ENCODE measurements at regions not wholly inside any gene's neighbourhood (a gene's known extent, or its start where the extent isn't known, plus 50 kb on each side); places are given as distances from the start of the nearest gene placed in this dataset.

GRCh38 chr15:35771746-35772442 lies 225.9 kb upstream of the DPH6 start:
- no peak for DNase-seq (ENCODE audit: low read depth)

- no peak for DNase-seq (ENCODE audit: low read depth)
Observed at GRCh38 chr15:35774653-35775052, 228.7 kb upstream of the DPH6 start.

DNA sequence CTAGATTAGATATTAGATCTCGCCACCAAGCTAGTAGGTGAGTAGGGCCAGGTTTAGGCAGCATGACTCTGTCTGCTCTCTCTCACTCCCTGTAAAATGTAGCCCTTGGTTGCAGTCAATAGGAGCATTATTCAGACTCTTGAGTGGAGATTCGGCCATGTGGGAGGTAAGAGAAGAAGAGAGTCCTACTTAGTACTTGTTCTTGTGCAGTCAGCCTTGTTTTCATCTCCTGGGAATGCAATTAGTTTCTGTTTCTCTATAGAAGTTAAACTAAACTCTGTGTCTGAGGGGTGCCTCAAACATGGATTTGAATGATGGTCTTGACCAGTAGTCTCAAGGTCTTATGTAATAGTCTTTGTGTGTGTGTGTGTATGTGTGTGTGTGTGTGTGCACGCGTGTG lies 229.5 kb upstream of the DPH6 start:
- no peak for DNase-seq (ENCODE audit: low read depth)

- DNase-seq (ENCODE audit: low read depth): no peak
Observed at GRCh38 chr15:35777061-35777460, 231.1 kb upstream of the DPH6 start.

DNA sequence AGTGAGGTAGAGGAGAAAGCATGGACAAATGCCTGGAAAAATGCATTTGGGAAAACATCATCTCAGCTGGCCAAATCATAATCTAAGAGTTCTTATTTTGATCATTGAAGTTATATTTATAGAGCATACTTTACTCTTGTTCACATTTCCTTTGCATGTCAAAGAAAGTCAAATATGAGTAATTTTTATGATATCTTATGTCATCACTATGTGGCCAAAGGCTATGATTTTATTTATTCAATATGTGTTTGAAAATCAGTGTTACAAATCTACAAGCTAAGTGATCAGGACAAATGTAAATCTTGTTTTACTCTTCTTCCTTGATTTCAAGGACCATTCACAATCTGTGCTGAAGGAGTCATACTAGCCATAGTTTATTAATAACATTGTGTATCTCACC lies 237.2 kb upstream of the DPH6 start:
- DNase-seq (ENCODE audit: low read depth): no peak

DNA sequence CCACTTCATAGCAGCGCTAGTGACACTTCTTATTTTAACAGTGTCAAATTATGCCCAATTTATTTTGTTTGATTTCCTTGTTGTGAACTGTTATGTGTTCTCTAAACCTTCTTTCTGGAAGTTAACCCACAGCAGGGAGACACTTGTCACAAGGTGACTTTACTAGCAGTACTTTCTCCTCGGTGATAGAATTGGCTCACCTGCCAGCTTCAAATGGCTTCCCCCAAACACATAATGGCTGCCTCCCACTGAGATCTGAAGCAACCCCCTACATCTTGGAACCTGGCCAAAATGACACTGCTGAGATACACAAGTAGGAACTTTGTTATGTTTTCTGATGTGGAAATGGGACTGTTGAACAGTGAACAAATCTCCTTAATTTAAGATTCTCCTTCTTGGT lies 238.8 kb upstream of the DPH6 start:
- no peak for DNase-seq (ENCODE audit: low read depth)

DNA sequence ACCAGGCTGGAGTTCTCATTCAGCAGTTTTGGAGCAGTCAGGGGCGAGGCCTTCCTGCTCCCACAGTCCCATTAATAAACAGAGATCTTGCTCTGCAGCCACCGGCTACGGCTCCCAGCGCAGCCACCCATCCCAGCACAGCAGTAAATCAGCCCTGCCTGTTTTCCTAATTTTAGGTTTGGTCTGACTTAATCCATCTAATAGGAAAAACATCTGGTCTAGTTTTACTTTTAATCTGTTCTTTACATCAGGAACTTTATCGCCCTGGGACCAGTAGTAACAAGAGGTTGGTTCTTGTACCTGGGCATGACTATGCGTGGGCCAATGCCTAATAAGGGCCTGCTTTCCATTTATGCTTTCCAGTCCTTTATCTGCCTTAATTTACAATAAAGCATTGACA lies 264.0 kb upstream of the DPH6 start:
- no peak for DNase-seq (ENCODE audit: low read depth)

- no peak for DNase-seq (ENCODE audit: low read depth)
Observed at GRCh38 chr15:35813573-35813972, 267.6 kb upstream of the DPH6 start.

GRCh38 chr15:35818846-35819245 lies 272.9 kb upstream of the DPH6 start:
- DNase-seq (ENCODE audit: low read depth): no peak

DNA sequence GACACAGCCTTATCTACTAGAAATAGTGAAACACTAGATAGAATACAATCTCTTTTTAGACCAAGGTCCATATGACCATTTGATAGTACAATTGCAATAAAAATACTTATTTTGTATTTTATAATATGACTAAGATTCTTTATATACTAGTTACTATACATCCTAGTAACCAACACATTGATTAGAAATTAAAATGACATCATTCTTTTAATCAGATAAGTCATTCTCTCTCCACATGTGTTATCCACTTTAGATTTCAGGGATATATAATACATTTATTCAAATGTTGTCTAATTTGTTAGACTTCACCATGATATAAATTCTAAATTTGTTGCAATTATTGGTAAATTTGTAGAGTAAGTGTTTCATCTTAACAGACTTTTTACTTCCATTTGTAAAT lies 276.2 kb upstream of the DPH6 start:
- no peak for DNase-seq (ENCODE audit: low read depth)

- DNase-seq (ENCODE audit: low read depth): no peak
Observed at GRCh38 chr15:35827141-35827540, 281.2 kb upstream of the DPH6 start.

- DNase-seq (ENCODE audit: low read depth): no peak
Observed at GRCh38 chr15:35827911-35828310, 281.9 kb upstream of the DPH6 start.

- DNase-seq (ENCODE audit: low read depth): no peak
Observed at GRCh38 chr15:35833581-35833980, 287.6 kb upstream of the DPH6 start.

DNA sequence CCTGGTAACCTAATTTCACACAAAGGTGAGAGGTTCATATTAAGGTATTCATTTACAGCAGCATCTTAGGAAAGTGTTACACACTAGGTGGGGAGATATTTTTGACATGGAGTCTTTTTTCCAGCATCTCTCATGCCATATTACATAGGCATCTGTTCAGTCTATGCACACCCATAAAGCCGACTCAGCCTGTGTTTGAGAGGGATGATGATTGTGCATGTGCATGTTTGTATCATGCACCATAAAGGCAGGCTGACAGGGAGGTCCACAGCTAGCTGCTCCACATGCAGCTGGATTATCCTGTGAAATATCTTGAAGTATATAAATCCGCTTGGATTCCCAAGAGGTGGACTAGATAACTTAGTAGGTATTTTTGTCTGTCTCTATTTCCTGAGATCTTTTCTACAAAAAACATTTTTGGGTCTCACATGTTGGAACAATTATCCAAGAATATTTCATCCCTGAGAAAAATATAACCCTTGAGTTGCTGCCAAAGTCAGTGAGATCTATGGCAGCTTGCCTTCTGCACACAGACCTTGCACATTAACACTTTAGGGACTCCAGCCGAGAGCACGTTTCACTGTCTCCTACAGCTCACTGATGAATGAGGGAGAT lies 288.4 kb upstream of the DPH6 start:
- DNase-seq (ENCODE audit: low read depth): no peak

DNA sequence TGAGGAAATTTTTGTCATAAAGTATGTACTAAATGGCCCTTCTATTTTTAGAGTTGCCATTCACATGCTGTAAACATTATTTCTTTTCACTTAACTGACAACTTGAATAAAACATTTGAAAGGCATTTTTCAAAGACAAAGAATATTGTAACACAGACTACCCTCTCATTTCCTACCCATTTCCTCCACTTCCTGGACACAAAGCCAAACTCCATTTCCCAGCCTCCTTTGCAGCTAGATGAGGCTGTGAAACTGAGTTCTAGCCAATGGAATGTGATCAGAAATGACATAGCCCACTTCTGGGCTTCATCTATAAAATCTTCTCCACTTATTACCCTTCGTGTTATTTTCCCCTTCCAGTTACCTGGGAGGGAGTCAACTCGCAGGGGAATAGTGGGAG lies 288.9 kb upstream of the DPH6 start:
- no peak for DNase-seq (ENCODE audit: low read depth)

GRCh38 chr15:35838424-35839111 lies 292.6 kb upstream of the DPH6 start:
- no peak for DNase-seq (ENCODE audit: low read depth)

DNA sequence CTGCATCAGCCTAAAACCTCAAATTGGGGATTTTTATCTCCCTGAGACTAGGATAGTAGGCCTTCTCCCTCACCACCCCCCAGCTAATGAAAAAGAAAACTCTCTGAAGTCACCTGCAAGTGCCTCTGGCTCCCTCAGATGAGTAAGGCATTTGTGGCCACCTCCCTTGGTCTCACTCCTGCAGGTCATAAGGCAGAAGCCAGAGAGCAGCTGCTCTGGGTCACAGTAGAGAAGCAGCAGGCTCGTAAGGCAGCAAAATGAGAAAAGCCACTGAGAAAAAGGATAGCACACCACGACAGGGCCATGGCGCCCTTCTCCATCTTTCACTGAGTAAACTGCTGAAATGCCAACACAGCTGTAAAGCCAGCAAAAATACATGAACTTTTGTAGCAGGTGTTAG lies 296.7 kb upstream of the DPH6 start:
- DNase-seq (ENCODE audit: low read depth): no peak

DNA sequence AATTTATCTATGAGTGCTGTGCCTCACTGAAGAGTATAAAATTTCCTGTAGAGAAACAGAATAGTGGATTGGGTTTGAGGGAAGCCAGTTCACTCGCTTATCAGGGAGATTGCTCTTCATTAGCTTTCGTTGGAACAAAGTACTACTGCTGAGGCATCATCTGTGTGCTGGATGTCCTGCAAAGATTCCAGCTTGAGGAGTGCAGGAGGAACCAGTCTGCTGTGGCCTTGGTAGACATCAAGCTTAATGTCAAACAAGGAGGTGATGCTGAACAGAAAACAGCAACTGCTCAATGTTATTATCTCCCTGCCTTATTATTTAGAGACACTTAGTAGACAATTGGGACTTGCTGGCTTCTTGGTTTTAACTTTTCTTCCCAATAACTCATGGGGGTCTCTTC lies 297.5 kb upstream of the DPH6 start:
- no peak for DNase-seq (ENCODE audit: low read depth)

- DNase-seq (ENCODE audit: low read depth): no peak
Observed at GRCh38 chr15:35850284-35850683, 304.3 kb upstream of the DPH6 start.

GRCh38 chr15:35851491-35851890 lies 305.5 kb upstream of the DPH6 start:
- no peak for DNase-seq (ENCODE audit: low read depth)

GRCh38 chr15:35852818-35853624 lies 307.1 kb upstream of the DPH6 start:
- no peak for DNase-seq (ENCODE audit: low read depth)

- no peak for DNase-seq (ENCODE audit: low read depth)
Observed at GRCh38 chr15:35854316-35854715, 308.4 kb upstream of the DPH6 start.

All from stimulated activated CD8-positive, alpha-beta memory T cell treated with anti-CD3 and anti-CD28 coated beads, Interleukin-4, amount 100 ng/mL, for 24 hours (primary cell).